GM12892 (cell line): ENCODE measurements at regions not wholly inside any gene's neighbourhood (a gene's known extent, or its start where the extent isn't known, plus 50 kb on each side); places are given as distances from the start of the nearest gene placed in this dataset.

Source experiments
- POLR2A ChIP-seq: IDR thresholded peaks from 2 replicates; pipeline ENCODE4 v1.6.1; 2011; ENCODE audit warnings: low read depth, low read length, control low read depth
- POLR2AphosphoS5 ChIP-seq: IDR thresholded peaks from 2 replicates; pipeline ENCODE4 v1.6.1; 2011; ENCODE audit warnings: low read depth, low read length, control low read depth
- TAF1 ChIP-seq: IDR thresholded peaks from 2 replicates; pipeline ENCODE4 v1.6.1; 2011; ENCODE audit warnings: low read depth, mild to moderate bottlenecking, control low read depth, low read length, borderline replicate concordance

GRCh38 chr12:58629376-58629775 is 290.9 kb downstream of the LRIG3 start:
- TF ChIP-seq TAF1 (no peak), POLR2A (no peak), POLR2AphosphoS5 (no peak)
